HG03378 (cell line): ENCODE measurements at regions not wholly inside any gene's neighbourhood (a gene's known extent, or its start where the extent isn't known, plus 50 kb on each side); places are given as distances from the start of the nearest gene placed in this dataset.
"Not testable (repeated sequence)": the region's sequence is repeated elsewhere in the genome, so short reads cannot be mapped to it uniquely, and the experiment has no call there.

Experiments used
- ATAC-seq: cut with Tn5 transposase; IDR thresholded peaks from one replicate; pipeline ENCODE4 v1.9.1; 2021; ENCODE audit warnings: mild to moderate bottlenecking, moderate library complexity; ENCODE audit not compliant: unreplicated experiment

GRCh38 chr1:185549906-185550305 lies 184.3 kb upstream of the HMCN1 start:
- no peak for ATAC-seq

- no peak for ATAC-seq
These were observed 188.2 kb upstream of the HMCN1 start for GRCh38 chr1:185546029-185546428.

GRCh38 chr1:185541871-185542301 lies 192.3 kb upstream of the HMCN1 start:
- no peak for ATAC-seq

GRCh38 chr1:185540295-185540694 lies 193.9 kb upstream of the HMCN1 start:
- ATAC-seq, result no peak

GRCh38 chr1:185539277-185539943 lies 194.8 kb upstream of the HMCN1 start:
- no peak for ATAC-seq

- not testable (repeated sequence) for ATAC-seq
These were observed 195.8 kb upstream of the HMCN1 start for GRCh38 chr1:185538309-185538898.

- ATAC-seq, result no peak
These were observed 196.6 kb upstream of the HMCN1 start for GRCh38 chr1:185537596-185537995.

- no peak for ATAC-seq
These were observed 197.8 kb upstream of the HMCN1 start for GRCh38 chr1:185536165-185536920.

GRCh38 chr1:185535621-185536020 lies 198.6 kb upstream of the HMCN1 start:
- ATAC-seq, result no peak

GRCh38 chr1:185534801-185535200 lies 199.4 kb upstream of the HMCN1 start:
- ATAC-seq, result no peak

GRCh38 chr1:185533596-185533995 lies 200.6 kb upstream of the HMCN1 start:
- no peak for ATAC-seq

GRCh38 chr1:185532856-185533255 lies 201.3 kb upstream of the HMCN1 start:
- no peak for ATAC-seq

GRCh38 chr1:185531838-185532237 lies 202.4 kb upstream of the HMCN1 start:
- no peak for ATAC-seq

- ATAC-seq, result no peak
These were observed 204.0 kb upstream of the HMCN1 start for GRCh38 chr1:185530215-185530614.

GRCh38 chr1:185529673-185530072 lies 204.5 kb upstream of the HMCN1 start:
- ATAC-seq, result no peak

- no peak for ATAC-seq
These were observed 206.0 kb upstream of the HMCN1 start for GRCh38 chr1:185528084-185528676.

GRCh38 chr1:185526344-185527307 lies 207.6 kb upstream of the HMCN1 start:
- ATAC-seq, result peak; percentile 100

- ATAC-seq, result peak; percentile 90
These were observed 203.3 kb upstream of the IVNS1ABP start for GRCh38 chr1:185520188-185520920.

GRCh38 chr1:185517808-185518419 lies 200.9 kb upstream of the IVNS1ABP start:
- no peak for ATAC-seq
